GM21619 (cell line): ENCODE measurements at regions not wholly inside any gene's neighbourhood (a gene's known extent, or its start where the extent isn't known, plus 50 kb on each side); places are given as distances from the start of the nearest gene placed in this dataset.
"Not testable (repeated sequence)": the region's sequence is repeated elsewhere in the genome, so short reads cannot be mapped to it uniquely, and the experiment has no call there.

Experiments
- ATAC-seq: cut with Tn5 transposase; IDR thresholded peaks from one replicate; pipeline ENCODE4 v1.9.1; 2021; ENCODE audit not compliant: unreplicated experiment

- no peak for ATAC-seq
These were observed 855.5 kb upstream of the POM121L12 start for GRCh38 chr7:52179934-52180333.

- ATAC-seq = no peak
These were observed 851.5 kb upstream of the COBL start for GRCh38 chr7:52168085-52168484.

GRCh38 chr7:52163311-52163710 lies 846.7 kb upstream of the COBL start:
- no peak for ATAC-seq

- no peak for ATAC-seq
These were observed 844.9 kb upstream of the COBL start for GRCh38 chr7:52161483-52161882.

- ATAC-seq = not testable (repeated sequence)
These were observed 842.8 kb upstream of the COBL start for GRCh38 chr7:52159421-52159820.

- no peak for ATAC-seq
These were observed 837.8 kb upstream of the COBL start for GRCh38 chr7:52154382-52154781.

- no peak for ATAC-seq
These were observed 835.0 kb upstream of the COBL start for GRCh38 chr7:52151559-52151958.

- no peak for ATAC-seq
These were observed 834.3 kb upstream of the COBL start for GRCh38 chr7:52150952-52151351.

- no peak for ATAC-seq
These were observed 830.4 kb upstream of the COBL start for GRCh38 chr7:52146871-52147634.

GRCh38 chr7:52143219-52143618 lies 826.6 kb upstream of the COBL start:
- ATAC-seq = no peak

GRCh38 chr7:52140851-52141250 lies 824.2 kb upstream of the COBL start:
- no peak for ATAC-seq

GRCh38 chr7:52135403-52135802 lies 818.8 kb upstream of the COBL start:
- ATAC-seq = no peak

- ATAC-seq = no peak
These were observed 812.7 kb upstream of the COBL start for GRCh38 chr7:52129278-52129677.

GRCh38 chr7:52120912-52121311 lies 804.3 kb upstream of the COBL start:
- no peak for ATAC-seq

- ATAC-seq = no peak
These were observed 802.9 kb upstream of the COBL start for GRCh38 chr7:52119537-52119936.

GRCh38 chr7:52114509-52114908 lies 797.9 kb upstream of the COBL start:
- ATAC-seq = no peak

- ATAC-seq = no peak
These were observed 797.4 kb upstream of the COBL start for GRCh38 chr7:52114056-52114455.

GRCh38 chr7:52107355-52107754 lies 790.7 kb upstream of the COBL start:
- no peak for ATAC-seq

- no peak for ATAC-seq
These were observed 779.3 kb upstream of the COBL start for GRCh38 chr7:52095861-52096260.

GRCh38 chr7:52091996-52092395 lies 775.4 kb upstream of the COBL start:
- no peak for ATAC-seq

- no peak for ATAC-seq
These were observed 774.5 kb upstream of the COBL start for GRCh38 chr7:52091101-52091500.

GRCh38 chr7:52088008-52088901 lies 771.6 kb upstream of the COBL start:
- no peak for ATAC-seq
